ENCODE measurements at regions not wholly inside any gene's neighbourhood (a gene's known extent, or its start where the extent isn't known, plus 50 kb on each side); places are given as distances from the start of the nearest gene placed in this dataset.

- TF ChIP-seq CTCF (IDR thresholded peaks at IDR 0.05) (no peak), EZH2 (IDR thresholded peaks at IDR 0.05; ENCODE audit: borderline replicate concordance, insufficient read depth, low read depth, low read length, poor library complexity, severe bottlenecking) (no peak)
These were observed 215.4 kb downstream of the KDR start for GRCh38 chr4:54909961-54910360.

Data from B cell (primary cell).